Head of caudate nucleus (tissue), 42 donors: ENCODE measurements at regions not wholly inside any gene's neighbourhood (a gene's known extent, or its start where the extent isn't known, plus 50 kb on each side); places are given as distances from the start of the nearest gene placed in this dataset.
"Not testable (repeated sequence)": the region's sequence is repeated elsewhere in the genome, so short reads cannot be mapped to it uniquely, and the experiment has no call there.

Experiments
- DNase-seq, 42 donors: peaks; one replicate each; pipeline versions ENCODE4 v3.0.0 to v3.0.0-alpha.2; 2020 to 2021; ENCODE audit warnings: mixed read lengths in 7 of 42
- intact Hi-C: fragments of 100-400 bp; cut with DNase I; formaldehyde crosslinking; loops from one replicate; pipeline ENCODE4 v1.15.0; 2022

- no peak for DNase-seq
- intact Hi-C loops = no loop called here
Measured at GRCh38 chr7:118971706-118972105, 747.2 kb downstream of the ANKRD7 start.

- intact Hi-C loops = no loop called here
- no peak for DNase-seq
Measured at GRCh38 chr7:118974836-118975235, 750.3 kb downstream of the ANKRD7 start.

- intact Hi-C loops = no loop called here
- DNase-seq = no peak
Measured at GRCh38 chr7:118995350-118995749, 770.8 kb downstream of the ANKRD7 start.

GRCh38 chr7:119007236-119007635, 782.7 kb downstream of the ANKRD7 start:
- no peak for DNase-seq
- intact Hi-C loops = no loop called here

GRCh38 chr7:119010635-119011034, 786.1 kb downstream of the ANKRD7 start:
- no peak for DNase-seq
- intact Hi-C loops = no loop called here

- intact Hi-C loops = no loop called here
- DNase-seq = no peak
Measured at GRCh38 chr7:119026391-119026790, 801.9 kb downstream of the ANKRD7 start.

GRCh38 chr7:119028736-119029135, 804.2 kb downstream of the ANKRD7 start:
- intact Hi-C loops = no loop called here
- no peak for DNase-seq

GRCh38 chr7:119032136-119032535, 807.6 kb downstream of the ANKRD7 start:
- intact Hi-C loops, DNase-seq: not testable (repeated sequence)

- intact Hi-C loops = no loop called here
- DNase-seq = no peak
Measured at GRCh38 chr7:119033641-119034040, 809.1 kb downstream of the ANKRD7 start.

- intact Hi-C loops = no loop called here
- DNase-seq = no peak
Measured at GRCh38 chr7:119037941-119038340, 813.4 kb downstream of the ANKRD7 start.

GRCh38 chr7:119046068-119046467, 821.6 kb downstream of the ANKRD7 start:
- intact Hi-C loops = no loop called here
- no peak for DNase-seq

- no peak for DNase-seq
- intact Hi-C loops = no loop called here
Measured at GRCh38 chr7:119065966-119066365, 841.5 kb downstream of the ANKRD7 start.

GRCh38 chr7:119086026-119086425, 861.5 kb downstream of the ANKRD7 start:
- no peak for DNase-seq
- intact Hi-C loops = no loop called here

- intact Hi-C loops = no loop called here
- DNase-seq = no peak
Measured at GRCh38 chr7:119090851-119091250, 866.3 kb downstream of the ANKRD7 start.

- DNase-seq = no peak
- intact Hi-C loops = no loop called here
Measured at GRCh38 chr7:119096683-119097082, 872.2 kb downstream of the ANKRD7 start.

GRCh38 chr7:119100611-119101258, 876.2 kb downstream of the ANKRD7 start:
- DNase-seq, intact Hi-C loops: not testable (repeated sequence)

- intact Hi-C loops = no loop called here
- no peak for DNase-seq
Measured at GRCh38 chr7:119102291-119102690, 877.8 kb downstream of the ANKRD7 start.

- DNase-seq = no peak
- intact Hi-C loops = no loop called here
Measured at GRCh38 chr7:119105381-119105780, 880.9 kb downstream of the ANKRD7 start.

GRCh38 chr7:119123326-119123725, 898.8 kb downstream of the ANKRD7 start:
- intact Hi-C loops = no loop called here

GRCh38 chr7:119127706-119128105, 903.2 kb downstream of the ANKRD7 start:
- intact Hi-C loops = no loop called here
- no peak for DNase-seq

More at GRCh38 chr7:119123326-119123725, 898.8 kb downstream of the ANKRD7 start:
- DNase-seq = no peak

GRCh38 chr7:119132436-119132835, 907.9 kb downstream of the ANKRD7 start:
- DNase-seq = no peak
- intact Hi-C loops = no loop called here

- intact Hi-C loops = no loop called here
- no peak for DNase-seq
Measured at GRCh38 chr7:119167431-119167830, 942.9 kb downstream of the ANKRD7 start.
